ENCODE measurements at regions not wholly inside any gene's neighbourhood (a gene's known extent, or its start where the extent isn't known, plus 50 kb on each side); places are given as distances from the start of the nearest gene placed in this dataset.

DNA sequence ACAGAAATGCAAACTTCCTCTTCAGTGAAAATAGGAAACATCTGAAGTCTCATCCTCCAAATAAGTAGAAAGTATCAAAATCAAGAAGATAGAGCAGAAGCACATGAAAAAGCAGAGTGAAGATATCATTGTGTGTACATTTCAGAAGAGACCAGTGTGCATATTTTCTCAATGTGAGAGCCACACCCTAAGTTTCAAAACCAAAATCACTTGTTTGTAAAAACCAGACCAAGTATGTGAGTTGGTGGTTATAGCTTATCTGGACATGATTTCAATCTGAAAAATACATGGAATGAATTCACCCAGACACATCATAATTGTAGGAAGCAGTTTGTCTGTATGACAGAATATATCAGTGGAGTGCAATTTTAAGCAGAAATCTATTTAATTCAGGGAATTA is 536.0 kb downstream of the JRKL start:
- no peak for ATAC-seq
- Histone ChIP-seq H4K20me1 (replicated peaks; ENCODE audit: control insufficient read depth, insufficient read depth, low read length) (no peaks in the 10 kb centered on the region), H3K4me3 (no peak overlapping the region), H3K27me3 (ENCODE audit: control insufficient read depth in 2 of 2, insufficient read depth in 2 of 2, low read length in 2 of 2) (no peaks in the 10 kb centered on the region), H3K27ac (ENCODE audit: extremely low read depth, low read depth, low read length) (no peak overlapping the region), H3K9me3 (replicated peaks; ENCODE audit: control insufficient read depth, insufficient read depth, low read depth, low read length) (no peaks in the 10 kb centered on the region), H3K9ac (ENCODE audit: insufficient read depth in 1 of 2, low read depth in 2 of 2, low read length in 2 of 2) (no peak overlapping the region), H3K36me3 (ENCODE audit: control insufficient read depth, insufficient read depth, low read length) (no peaks in the 10 kb centered on the region), H3K9me1 (ENCODE audit: control insufficient read depth, insufficient read depth, low read length) (no peaks in the 10 kb centered on the region), H3K4me1 (replicated peaks in 1 of 2; ENCODE audit: control insufficient read depth in 2 of 2, insufficient read depth in 2 of 2, low read length in 2 of 2) (no peaks in the 10 kb centered on the region), H2AFZ (ENCODE audit: low read depth, low read length) (no peak overlapping the region), H3K4me2 (ENCODE audit: insufficient read depth, low read length) (no peak overlapping the region), H3K79me2 (ENCODE audit: control insufficient read depth, insufficient read depth, low read length) (no peaks in the 10 kb centered on the region)
- in situ Hi-C loops (cut with MboI), result no loop called here
- FAIRE-seq, result no peak
- ChIA-PET CTCF (ENCODE audit: low intra/inter-chr PET ratio) (no interaction called here), POLR2A (no interaction called here)
- no peak for DNase-seq (ENCODE audit: extremely low read depth in 1 of 4, low spot score in 3 of 4)
- intact Hi-C loops (cut with micrococcal nuclease), result loop anchor here (10.0 kb wide), 1 partner anchor 461 kb away; no protein-coding TSS in a partner anchor
- no TSS peak for BruUV-seq (replicated peaks)
- TF ChIP-seq, protein P1, sequence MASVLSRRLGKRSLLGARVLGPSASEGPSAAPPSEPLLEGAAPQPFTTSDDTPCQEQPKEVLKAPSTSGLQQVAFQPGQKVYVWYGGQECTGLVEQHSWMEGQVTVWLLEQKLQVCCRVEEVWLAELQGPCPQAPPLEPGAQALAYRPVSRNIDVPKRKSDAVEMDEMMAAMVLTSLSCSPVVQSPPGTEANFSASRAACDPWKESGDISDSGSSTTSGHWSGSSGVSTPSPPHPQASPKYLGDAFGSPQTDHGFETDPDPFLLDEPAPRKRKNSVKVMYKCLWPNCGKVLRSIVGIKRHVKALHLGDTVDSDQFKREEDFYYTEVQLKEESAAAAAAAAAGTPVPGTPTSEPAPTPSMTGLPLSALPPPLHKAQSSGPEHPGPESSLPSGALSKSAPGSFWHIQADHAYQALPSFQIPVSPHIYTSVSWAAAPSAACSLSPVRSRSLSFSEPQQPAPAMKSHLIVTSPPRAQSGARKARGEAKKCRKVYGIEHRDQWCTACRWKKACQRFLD (CRISPR knock-in tag; IDR thresholded peaks at IDR 0.05), result no peak
- TF ChIP-seq SP1 (CRISPR knock-in tag; IDR thresholded peaks at IDR 0.05) (no peak), TAF1 (IDR thresholded peaks at IDR 0.05; ENCODE audit: control insufficient read depth, extremely low read depth, insufficient read depth, low read length, severe bottlenecking) (no peak), MIER1 (IDR thresholded peaks at IDR 0.05; ENCODE audit: low read depth) (no peak), ZNF121 (CRISPR knock-in tag; conservative IDR thresholded peaks at IDR 0.05) (no peak), HIVEP1 (CRISPR knock-in tag; IDR thresholded peaks at IDR 0.05) (no peak), EHMT2 (IDR thresholded peaks at IDR 0.05) (no peak), SETDB1 (IDR thresholded peaks at IDR 0.05; ENCODE audit: low read length) (no peak), FUS (optimal IDR thresholded peaks at IDR 0.05; ENCODE audit: low read depth, low read length) (no peak), CHD2 (IDR thresholded peaks at IDR 0.05; ENCODE audit: low read depth, low read length) (no peak), E2F3 (CRISPR knock-in tag; IDR thresholded peaks at IDR 0.05) (no peak), NR1H2 (CRISPR knock-in tag; IDR thresholded peaks at IDR 0.05) (no peak), DMBX1 (CRISPR knock-in tag; IDR thresholded peaks at IDR 0.05; ENCODE audit: borderline replicate concordance) (no peak), MCM7 (IDR thresholded peaks at IDR 0.05) (no peak), RFX7 (CRISPR knock-in tag; IDR thresholded peaks at IDR 0.05) (no peak), SMAD2 (IDR thresholded peaks at IDR 0.05; ENCODE audit: low read depth, low read length) (no peak)
- TF ChIP-seq, protein P2, sequence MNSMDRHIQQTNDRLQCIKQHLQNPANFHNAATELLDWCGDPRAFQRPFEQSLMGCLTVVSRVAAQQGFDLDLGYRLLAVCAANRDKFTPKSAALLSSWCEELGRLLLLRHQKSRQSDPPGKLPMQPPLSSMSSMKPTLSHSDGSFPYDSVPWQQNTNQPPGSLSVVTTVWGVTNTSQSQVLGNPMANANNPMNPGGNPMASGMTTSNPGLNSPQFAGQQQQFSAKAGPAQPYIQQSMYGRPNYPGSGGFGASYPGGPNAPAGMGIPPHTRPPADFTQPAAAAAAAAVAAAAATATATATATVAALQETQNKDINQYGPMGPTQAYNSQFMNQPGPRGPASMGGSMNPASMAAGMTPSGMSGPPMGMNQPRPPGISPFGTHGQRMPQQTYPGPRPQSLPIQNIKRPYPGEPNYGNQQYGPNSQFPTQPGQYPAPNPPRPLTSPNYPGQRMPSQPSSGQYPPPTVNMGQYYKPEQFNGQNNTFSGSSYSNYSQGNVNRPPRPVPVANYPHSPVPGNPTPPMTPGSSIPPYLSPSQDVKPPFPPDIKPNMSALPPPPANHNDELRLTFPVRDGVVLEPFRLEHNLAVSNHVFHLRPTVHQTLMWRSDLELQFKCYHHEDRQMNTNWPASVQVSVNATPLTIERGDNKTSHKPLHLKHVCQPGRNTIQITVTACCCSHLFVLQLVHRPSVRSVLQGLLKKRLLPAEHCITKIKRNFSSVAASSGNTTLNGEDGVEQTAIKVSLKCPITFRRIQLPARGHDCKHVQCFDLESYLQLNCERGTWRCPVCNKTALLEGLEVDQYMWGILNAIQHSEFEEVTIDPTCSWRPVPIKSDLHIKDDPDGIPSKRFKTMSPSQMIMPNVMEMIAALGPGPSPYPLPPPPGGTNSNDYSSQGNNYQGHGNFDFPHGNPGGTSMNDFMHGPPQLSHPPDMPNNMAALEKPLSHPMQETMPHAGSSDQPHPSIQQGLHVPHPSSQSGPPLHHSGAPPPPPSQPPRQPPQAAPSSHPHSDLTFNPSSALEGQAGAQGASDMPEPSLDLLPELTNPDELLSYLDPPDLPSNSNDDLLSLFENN (IDR thresholded peaks at IDR 0.05; ENCODE audit: low read depth in 2 of 2, low read length in 2 of 2), result no peak
- TF ChIP-seq, protein P3, sequence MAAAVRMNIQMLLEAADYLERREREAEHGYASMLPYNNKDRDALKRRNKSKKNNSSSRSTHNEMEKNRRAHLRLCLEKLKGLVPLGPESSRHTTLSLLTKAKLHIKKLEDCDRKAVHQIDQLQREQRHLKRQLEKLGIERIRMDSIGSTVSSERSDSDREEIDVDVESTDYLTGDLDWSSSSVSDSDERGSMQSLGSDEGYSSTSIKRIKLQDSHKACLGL (CRISPR knock-in tag; IDR thresholded peaks at IDR 0.05; ENCODE audit: borderline replicate concordance, poor library complexity, severe bottlenecking), result no peak
- TF ChIP-seq, protein P4, sequence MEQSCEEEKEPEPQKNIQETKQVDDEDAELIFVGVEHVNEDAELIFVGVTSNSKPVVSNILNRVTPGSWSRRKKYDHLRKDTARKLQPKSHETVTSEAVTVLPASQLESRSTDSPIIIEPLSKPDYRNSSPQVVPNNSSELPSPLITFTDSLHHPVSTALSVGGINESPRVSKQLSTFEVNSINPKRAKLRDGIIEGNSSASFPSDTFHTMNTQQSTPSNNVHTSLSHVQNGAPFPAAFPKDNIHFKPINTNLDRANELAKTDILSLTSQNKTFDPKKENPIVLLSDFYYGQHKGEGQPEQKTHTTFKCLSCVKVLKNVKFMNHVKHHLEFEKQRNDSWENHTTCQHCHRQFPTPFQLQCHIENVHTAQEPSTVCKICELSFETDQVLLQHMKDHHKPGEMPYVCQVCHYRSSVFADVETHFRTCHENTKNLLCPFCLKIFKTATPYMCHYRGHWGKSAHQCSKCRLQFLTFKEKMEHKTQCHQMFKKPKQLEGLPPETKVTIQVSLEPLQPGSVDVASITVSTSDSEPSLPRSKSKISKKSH (CRISPR knock-in tag; IDR thresholded peaks at IDR 0.05), result no peak

Measured in K562 (cell line).